SKM-1 (cell line): ENCODE measurements at regions not wholly inside any gene's neighbourhood (a gene's known extent, or its start where the extent isn't known, plus 50 kb on each side); places are given as distances from the start of the nearest gene placed in this dataset.

Experiments used
- DNase-seq: peaks from one replicate; lab custom pipeline; 2025; ENCODE audit not compliant: unreplicated experiment; lab: John Stamatoyannopoulos, UW

DNA sequence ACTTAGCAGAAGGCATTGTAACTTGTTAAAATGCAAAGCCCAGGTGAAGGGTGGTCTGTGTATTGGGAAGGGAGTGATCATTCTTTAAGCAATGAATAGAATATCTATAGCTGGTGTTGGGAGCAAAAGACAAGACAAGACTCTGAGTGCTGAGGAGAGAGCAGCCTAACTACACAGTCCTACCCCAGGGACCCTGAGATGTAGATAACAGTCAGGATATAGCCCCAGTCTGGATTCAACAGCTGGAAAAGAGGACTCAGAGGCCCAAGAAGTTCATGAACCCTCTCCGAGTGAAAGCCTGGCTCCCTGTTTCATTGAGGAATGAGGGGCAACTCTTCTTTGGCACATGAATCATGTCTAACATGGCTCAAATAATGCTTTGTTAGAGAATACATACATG lies 310.7 kb upstream of the SLC14A2 start:
- no peak for DNase-seq

DNA sequence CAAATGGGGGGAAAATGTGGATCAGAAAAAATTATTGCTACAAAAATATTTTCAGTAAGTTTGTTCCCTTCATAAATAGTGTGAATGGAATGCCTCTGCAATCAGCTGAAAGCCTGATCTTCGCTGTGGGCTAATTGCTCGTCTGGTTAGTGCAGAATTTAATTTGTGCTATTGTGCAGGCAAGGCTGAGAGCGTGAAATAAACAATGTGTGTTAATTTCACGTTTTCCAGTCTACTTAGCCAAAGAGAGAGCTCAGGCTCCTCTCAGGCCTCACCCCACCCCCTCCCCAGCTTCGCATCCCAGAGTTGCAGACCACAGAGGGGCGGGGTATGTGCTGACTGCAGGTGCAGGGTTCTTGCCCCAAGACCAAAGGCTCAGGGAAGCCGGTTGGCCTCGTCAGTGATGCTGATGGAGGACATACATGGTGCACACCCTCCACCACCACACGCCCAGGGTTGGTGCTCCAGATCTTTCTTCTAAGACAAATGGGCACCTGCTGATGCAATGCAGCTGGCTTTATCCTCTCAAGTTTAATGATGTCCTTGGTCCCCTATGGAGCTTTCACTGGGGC lies 302.6 kb upstream of the SLC14A2 start:
- no peak for DNase-seq

DNA sequence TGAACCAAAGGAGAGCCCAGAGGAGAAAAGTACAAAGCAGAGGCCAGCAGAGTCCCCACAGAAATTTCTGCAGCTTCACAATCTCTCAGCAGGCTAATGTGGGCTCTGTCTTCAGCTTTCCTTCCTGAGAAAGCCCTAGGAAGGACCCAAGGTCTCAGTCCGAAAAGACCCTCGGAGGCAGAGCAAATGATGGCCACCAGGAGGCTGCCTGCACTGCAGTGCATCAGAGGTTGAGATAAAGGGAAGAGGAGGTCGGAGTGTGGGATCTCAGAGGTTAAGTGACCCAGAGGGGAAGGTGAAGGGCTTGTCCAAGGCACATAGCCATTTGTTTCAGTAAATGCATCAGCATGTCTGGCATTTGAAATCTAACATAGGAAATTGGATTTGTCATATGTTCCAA lies 299.1 kb upstream of the SLC14A2 start:
- DNase-seq: no peak

DNA sequence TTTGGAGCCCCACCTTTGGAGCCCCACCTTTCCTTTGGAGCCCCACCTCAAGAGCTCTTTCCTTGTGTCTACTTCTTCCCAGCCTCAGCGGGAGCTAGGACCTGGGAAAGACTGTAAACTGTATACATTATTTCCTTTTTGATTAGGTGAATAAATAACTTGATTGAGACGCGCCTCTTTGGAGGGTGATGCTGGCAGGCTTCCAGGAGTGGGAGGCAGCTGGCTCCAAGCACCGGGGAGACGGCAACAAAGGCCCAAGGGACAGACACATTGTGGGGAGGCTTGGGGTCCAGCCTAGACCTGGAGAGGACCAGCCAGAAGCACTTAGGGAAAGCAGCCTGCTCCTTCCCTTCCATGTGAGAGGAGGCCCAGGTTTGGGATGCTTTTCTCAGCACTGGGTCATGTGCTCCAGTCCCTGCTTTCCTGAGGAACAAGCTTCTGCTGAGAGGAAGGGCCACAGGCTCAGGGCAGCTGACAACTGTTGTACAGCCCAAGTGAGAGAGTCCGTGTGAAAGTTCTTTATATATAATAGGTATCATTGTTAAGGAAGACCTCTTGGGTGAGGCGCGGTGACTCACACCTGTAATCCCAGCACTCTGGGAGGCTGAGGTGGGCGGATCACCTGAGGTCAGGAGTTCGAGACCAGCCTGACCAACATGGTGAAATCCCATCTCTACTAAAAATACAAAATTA lies 297.2 kb upstream of the SLC14A2 start:
- no peak for DNase-seq

GRCh38 chr18:45320724-45321123 lies 294.6 kb upstream of the SLC14A2 start:
- no peak for DNase-seq

DNA sequence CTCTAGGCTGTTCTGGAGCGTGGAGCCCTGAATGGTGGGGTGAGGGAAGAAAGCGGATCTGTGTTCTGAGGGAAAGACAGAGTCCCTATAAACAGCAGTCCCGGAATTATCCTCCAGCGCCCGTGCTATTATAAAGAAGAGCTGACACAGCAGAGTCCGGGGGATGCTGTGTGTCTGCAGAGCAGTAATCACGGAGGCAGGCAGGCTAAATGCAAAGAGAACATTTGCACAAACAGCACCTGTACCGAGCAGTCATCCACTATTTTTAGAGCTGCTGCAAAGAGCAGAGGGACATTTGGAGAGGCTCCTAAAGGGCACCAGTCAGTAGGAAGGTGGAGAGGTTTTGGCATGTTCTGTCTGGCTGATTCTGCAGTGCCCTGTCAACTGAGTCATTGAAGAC lies 293.8 kb upstream of the SLC14A2 start:
- no peak for DNase-seq

DNA sequence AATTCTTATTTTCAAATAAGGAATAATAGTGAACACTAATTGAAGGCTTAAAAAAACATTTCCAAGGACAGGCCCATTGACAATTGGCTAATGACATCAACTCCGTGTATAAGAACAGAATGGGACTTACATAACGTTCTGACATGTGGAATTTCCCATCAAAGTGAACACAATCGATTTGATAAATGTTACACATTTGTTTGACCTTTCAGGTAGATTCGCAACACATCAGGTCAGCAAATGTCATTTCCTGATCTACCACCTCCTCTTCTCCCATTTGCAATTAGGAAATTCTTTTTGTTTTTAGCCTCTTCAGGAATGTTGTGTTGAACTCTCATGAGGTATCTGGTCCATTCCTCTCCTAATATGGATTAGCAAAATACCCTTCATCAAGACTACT lies 292.9 kb upstream of the SLC14A2 start:
- DNase-seq: no peak

DNA sequence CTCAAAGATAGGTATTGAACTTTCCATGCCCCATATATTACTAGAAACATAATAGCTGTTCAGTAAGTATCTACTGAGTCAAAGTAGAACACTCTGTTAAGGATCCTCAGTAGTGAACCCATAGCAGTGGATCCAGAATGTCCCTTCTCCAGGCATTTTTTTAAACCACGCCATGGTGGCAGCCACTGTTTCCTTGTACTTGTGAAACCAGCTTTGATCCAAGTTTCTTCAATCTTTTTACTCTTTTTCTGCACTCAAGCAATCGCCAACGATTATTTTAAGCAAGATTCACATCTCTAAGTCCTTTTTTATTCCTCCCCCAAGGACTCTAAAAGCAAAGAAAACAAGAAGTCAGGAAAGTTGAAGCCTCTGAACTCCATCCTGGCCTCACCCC lies 291.2 kb upstream of the SLC14A2 start:
- no peak for DNase-seq

DNA sequence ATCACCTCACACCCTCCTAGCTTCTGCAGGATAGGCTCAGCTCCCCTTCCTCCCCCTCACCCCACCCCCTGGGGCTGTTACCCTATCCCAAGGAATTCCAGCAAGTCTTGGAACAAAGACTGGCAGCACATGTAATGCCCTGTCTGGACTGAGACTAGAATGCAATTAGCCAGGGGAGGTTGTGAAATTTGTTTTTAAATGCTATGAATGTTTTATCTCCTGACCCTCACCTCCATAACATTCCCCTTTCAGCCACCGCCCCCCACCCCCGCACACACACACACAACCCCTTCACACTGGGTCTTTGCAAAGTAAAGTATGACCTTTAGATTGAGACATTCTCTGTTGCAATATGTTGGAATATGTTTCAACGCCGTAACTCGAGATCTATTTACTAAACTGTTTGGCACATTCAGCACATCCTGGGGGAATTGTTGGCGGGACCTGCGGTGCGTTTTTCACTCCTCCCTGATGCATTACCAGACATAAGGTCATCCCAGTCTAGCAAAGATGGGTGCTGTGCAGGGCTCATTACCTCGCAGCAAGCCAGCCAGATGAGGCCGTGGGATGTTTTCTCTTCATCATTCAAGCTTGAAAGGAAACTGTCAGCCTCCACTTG lies 290.7 kb upstream of the SLC14A2 start:
- no peak for DNase-seq

GRCh38 chr18:45325778-45326177 lies 289.5 kb upstream of the SLC14A2 start:
- no peak for DNase-seq

DNA sequence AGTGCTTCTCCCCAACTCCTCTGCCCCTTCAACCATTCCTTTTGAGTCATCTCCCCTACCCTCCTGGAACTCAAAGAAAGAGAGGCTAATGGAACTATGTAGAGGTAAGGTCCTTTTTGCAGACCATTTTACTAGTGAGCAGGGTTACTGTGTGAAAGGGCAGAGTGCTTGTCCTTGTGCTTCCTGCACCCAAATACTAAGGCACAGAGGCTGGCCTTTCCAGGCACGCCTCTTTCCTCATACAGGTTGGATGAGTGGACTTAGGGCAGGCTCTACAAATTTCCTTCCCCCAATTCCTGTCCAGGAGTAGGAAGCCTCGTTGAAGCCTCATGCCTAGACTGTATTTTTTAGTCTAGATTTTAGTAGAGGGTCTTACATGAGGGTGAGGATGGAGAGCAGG lies 288.8 kb upstream of the SLC14A2 start:
- no peak for DNase-seq

- DNase-seq: no peak
Measured at GRCh38 chr18:45328296-45328695, 287.0 kb upstream of the SLC14A2 start.

GRCh38 chr18:45328811-45329210 lies 286.5 kb upstream of the SLC14A2 start:
- no peak for DNase-seq

GRCh38 chr18:45329316-45329715 lies 286.0 kb upstream of the SLC14A2 start:
- DNase-seq: no peak

DNA sequence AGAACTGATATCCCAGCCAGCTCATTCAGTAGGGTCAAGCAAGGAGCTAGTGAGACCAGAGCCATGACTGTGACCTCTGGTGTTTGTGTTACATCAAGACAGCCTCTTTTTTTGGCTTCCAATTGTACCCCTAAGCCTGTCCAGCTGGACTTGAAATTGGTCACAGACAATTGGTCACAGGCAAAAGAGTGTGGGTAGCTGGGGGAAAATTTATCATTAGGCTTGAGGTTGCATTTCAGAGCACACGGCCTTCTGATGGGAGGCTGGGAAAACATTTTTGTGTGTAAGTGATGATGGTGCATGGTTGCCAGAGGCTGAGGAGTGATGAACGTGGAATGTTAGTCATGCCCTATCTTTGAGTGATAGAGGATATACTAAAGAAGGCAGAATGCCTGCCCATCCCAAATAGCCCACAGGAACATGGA lies 285.1 kb upstream of the SLC14A2 start:
- DNase-seq: no peak

DNA sequence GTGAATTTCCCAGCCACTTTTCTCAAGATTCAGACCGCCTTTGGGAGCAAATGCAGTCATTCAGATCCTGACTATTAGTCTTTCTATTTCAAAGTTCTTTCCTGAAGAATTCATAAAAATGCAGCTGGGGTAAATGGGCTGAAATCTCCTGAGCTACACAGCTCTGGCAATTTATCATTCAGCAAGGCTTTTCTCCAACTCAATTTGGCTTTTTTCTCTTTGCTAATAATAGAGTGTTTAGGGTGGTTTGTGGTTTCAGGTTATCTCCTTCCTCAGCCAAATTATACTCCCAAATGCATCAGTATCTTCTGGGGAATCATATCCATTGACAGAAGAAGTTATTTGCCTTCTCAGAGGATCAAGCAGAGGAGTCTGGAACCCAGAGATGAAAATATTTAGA lies 282.4 kb upstream of the SLC14A2 start:
- DNase-seq: no peak

DNA sequence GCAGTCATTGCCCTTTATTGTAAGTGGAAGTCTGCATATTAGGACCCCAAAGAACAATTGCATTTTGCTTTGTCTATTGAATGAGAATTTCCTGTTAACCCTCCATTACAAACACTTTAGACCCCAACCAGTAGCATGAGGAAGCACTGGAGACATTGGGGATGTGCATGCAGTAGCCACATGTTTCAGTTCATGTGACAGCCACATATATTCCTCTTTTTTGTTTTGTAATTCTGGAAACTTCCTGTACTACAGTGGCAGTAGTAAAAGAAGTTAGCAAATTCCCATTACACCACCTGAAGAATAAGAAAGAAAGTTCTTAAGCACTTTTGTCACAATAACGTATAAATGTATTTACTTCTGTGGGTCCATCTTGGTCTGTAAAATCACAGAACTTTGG lies 281.1 kb upstream of the SLC14A2 start:
- DNase-seq: peak; percentile 7

DNA sequence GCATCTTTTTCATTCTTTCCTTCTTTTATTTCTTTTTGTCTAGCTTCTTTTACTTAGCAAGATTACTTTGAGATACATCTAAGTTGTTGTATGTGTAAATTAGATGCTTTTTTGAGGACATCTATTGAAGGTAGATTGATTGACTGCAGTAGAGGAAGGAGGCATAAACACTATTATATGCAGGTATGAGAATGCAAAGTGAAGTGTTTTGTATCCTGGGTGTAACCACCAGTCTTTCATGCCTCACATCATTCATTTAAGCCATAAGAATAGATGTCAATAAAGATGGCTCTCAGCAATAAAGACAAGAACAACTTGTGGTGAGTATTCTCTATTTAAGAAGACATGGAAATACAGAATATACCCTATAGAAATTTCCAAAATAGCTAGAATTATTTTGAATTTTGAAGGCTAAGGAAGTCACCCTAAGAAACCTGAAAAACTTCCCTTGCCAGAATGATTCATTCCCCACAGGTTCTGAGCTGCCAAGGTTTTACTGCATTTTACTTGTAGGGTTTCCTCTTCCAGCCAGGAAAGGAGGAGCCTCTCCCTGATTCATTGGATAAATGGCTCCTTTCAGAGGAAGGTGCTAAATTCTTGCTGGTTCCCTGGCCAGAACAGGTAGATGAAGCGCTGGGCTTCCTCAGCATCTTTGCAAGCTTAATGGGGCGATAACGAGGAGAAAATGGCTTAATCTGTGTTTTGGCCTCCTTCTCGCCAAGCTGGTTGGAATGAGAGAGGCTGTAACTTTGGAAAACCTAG lies 279.8 kb upstream of the SLC14A2 start:
- DNase-seq: no peak

- DNase-seq: no peak
Measured at GRCh38 chr18:45336448-45336847, 278.8 kb upstream of the SLC14A2 start.

DNA sequence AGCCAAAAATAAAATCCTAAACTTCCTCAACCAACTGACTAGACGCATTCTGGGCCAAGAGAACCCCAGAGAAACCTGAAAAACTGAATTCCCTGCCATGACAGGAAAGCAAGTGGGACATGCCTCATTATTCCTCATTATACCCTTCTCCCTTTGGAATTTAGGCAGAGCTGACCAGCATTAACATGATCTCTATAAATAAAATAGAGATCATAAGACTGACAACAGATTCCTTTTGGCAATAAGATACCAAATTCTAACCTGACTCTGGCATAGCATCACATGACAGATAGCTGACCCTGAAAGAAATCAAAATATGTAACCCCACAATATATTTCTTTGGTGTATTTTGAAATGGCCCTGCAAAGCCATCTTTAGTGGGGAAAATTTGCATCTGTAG lies 277.8 kb upstream of the SLC14A2 start:
- DNase-seq: no peak

- DNase-seq: no peak
Measured at GRCh38 chr18:45339810-45340550, 275.3 kb upstream of the SLC14A2 start.
